Panc1 (cell line): ENCODE measurements at regions not wholly inside any gene's neighbourhood (a gene's known extent, or its start where the extent isn't known, plus 50 kb on each side); places are given as distances from the start of the nearest gene placed in this dataset.

Experiments
- POLR2AphosphoS5 ChIP-seq: IDR thresholded peaks from 2 replicates; pipeline ENCODE4 v1.6.1; 2012; ENCODE audit warnings: mild to moderate bottlenecking, low read depth, low read length, moderate library complexity
- SIN3A ChIP-seq: IDR thresholded peaks from 2 replicates; pipeline ENCODE4 v1.6.1; 2012; ENCODE audit warnings: low read depth, mild to moderate bottlenecking, low read length, moderate library complexity, borderline replicate concordance; ENCODE audit not compliant: insufficient read depth
- TCF7L2 ChIP-seq: IDR thresholded peaks from 2 replicates; pipeline ENCODE4 v1.6.1; 2011; ENCODE audit warnings: mild to moderate bottlenecking, low read depth, low read length, inconsistent platforms
- TF ChIP-seq, protein P1 (sequence below): fragments of 450-650 bp; IDR thresholded peaks from 2 replicates; pipeline ENCODE4 v1.5.1; 2017; ENCODE audit warnings: mild to moderate bottlenecking
- TF ChIP-seq, protein P2 (sequence below), 2 experiments: IDR thresholded peaks; 2 replicates each; pipeline ENCODE4 v1.6.1; 2011 to 2012; ENCODE audit warnings: low read depth in 2 of 2, control low read depth in 1 of 2, low read length in 1 of 2, mild to moderate bottlenecking in 1 of 2, moderate library complexity in 1 of 2; ENCODE audit not compliant: insufficient read depth in 1 of 2

DNA sequence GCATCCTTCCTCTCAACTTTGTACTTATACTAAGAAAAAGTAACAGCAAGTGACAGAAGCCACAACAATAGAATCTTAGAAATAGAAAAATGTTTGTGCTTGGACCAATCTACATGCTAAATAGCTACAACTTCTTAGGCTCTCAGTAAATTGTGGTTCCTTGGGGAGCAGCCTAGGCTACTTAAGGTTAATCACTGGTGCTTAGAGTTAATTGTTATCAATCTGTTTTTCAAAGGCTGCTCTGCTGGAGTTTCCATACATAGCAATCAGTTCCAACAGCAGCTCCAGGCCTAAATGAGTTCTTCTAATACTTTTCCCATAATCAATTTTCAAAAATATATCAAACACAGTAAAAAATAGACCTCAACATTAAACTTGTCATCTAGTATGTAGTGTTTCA is 571.4 kb downstream of the EPHA7 start:
- TF ChIP-seq, protein P1, sequence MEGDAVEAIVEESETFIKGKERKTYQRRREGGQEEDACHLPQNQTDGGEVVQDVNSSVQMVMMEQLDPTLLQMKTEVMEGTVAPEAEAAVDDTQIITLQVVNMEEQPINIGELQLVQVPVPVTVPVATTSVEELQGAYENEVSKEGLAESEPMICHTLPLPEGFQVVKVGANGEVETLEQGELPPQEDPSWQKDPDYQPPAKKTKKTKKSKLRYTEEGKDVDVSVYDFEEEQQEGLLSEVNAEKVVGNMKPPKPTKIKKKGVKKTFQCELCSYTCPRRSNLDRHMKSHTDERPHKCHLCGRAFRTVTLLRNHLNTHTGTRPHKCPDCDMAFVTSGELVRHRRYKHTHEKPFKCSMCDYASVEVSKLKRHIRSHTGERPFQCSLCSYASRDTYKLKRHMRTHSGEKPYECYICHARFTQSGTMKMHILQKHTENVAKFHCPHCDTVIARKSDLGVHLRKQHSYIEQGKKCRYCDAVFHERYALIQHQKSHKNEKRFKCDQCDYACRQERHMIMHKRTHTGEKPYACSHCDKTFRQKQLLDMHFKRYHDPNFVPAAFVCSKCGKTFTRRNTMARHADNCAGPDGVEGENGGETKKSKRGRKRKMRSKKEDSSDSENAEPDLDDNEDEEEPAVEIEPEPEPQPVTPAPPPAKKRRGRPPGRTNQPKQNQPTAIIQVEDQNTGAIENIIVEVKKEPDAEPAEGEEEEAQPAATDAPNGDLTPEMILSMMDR, result no peak
- no peak for TF ChIP-seq SIN3A
- TF ChIP-seq POLR2AphosphoS5, result no peak
- TF ChIP-seq, protein P2, sequence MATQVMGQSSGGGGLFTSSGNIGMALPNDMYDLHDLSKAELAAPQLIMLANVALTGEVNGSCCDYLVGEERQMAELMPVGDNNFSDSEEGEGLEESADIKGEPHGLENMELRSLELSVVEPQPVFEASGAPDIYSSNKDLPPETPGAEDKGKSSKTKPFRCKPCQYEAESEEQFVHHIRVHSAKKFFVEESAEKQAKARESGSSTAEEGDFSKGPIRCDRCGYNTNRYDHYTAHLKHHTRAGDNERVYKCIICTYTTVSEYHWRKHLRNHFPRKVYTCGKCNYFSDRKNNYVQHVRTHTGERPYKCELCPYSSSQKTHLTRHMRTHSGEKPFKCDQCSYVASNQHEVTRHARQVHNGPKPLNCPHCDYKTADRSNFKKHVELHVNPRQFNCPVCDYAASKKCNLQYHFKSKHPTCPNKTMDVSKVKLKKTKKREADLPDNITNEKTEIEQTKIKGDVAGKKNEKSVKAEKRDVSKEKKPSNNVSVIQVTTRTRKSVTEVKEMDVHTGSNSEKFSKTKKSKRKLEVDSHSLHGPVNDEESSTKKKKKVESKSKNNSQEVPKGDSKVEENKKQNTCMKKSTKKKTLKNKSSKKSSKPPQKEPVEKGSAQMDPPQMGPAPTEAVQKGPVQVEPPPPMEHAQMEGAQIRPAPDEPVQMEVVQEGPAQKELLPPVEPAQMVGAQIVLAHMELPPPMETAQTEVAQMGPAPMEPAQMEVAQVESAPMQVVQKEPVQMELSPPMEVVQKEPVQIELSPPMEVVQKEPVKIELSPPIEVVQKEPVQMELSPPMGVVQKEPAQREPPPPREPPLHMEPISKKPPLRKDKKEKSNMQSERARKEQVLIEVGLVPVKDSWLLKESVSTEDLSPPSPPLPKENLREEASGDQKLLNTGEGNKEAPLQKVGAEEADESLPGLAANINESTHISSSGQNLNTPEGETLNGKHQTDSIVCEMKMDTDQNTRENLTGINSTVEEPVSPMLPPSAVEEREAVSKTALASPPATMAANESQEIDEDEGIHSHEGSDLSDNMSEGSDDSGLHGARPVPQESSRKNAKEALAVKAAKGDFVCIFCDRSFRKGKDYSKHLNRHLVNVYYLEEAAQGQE (IDR thresholded peaks at IDR 0.05; ENCODE audit: insufficient read depth in 1 of 2, low read depth in 2 of 2, low read length in 1 of 2), result no peak
- TF ChIP-seq TCF7L2, result no peak
